ENCODE measurements at regions not wholly inside any gene's neighbourhood (a gene's known extent, or its start where the extent isn't known, plus 50 kb on each side); places are given as distances from the start of the nearest gene placed in this dataset.

- in situ Hi-C loops (cut with MboI; ENCODE audit: low sequenced_read_pairs) = no loop called here
- CTCF ChIA-PET = no interaction called here
- Histone ChIP-seq H2BK5ac (ENCODE audit: low read depth, low read length, poor library complexity, severe bottlenecking) (no peak overlapping the region), H3K18ac (ENCODE audit: low read depth, low read length) (no peak overlapping the region), H2AFZ (replicated peaks; ENCODE audit: low read length, poor library complexity) (no peak overlapping the region), H3K4me2 (ENCODE audit: low read depth, low read length) (no peak overlapping the region), H2AK5ac (ENCODE audit: low read depth, low read length) (no peak overlapping the region), H4K5ac (ENCODE audit: low read depth, low read length) (no peak overlapping the region), H3K4me3 (ENCODE audit: insufficient read depth, low read depth, low read length) (no peak overlapping the region), H2AK9ac (replicated peaks; ENCODE audit: low read depth, low read length, poor library complexity) (no peak overlapping the region), H3K23ac (ENCODE audit: low read depth, low read length) (no peak overlapping the region), H2BK120ac (ENCODE audit: low read depth, low read length) (no peak overlapping the region), H4K20me1 (ENCODE audit: insufficient read depth, low read length) (no peaks in the 10 kb centered on the region), H3K56ac (ENCODE audit: extremely low read depth, insufficient read depth, low read length) (no peak overlapping the region), H3K36me3 (ENCODE audit: control insufficient read depth, insufficient read depth, low read length) (no peaks in the 10 kb centered on the region), H3K27ac (ENCODE audit: insufficient read depth, low read length) (no peak overlapping the region), H3K4ac (ENCODE audit: low read depth, low read length) (no peak overlapping the region), H3K79me1 (ENCODE audit: low read depth in 1 of 2, low read length in 2 of 2) (no peaks in the 10 kb centered on the region), H3K9me1 (ENCODE audit: insufficient read depth, low read length) (no peaks in the 10 kb centered on the region), H3K9me3 (ENCODE audit: control insufficient read depth, insufficient read depth, low read length) (no peaks in the 10 kb centered on the region; the same call in 1 of the 2 replicates), H2BK20ac (ENCODE audit: low read depth, low read length) (no peak overlapping the region), H3K27me3 (ENCODE audit: control insufficient read depth, insufficient read depth, low read length) (no peaks in the 10 kb centered on the region), H4K8ac (ENCODE audit: low read depth in 2 of 2, low read length in 2 of 2) (no peak overlapping the region), H2BK15ac (ENCODE audit: low read depth, low read length) (no peak overlapping the region), H3K9ac (ENCODE audit: low read depth, low read length) (no peak overlapping the region), H3K4me1 (ENCODE audit: control insufficient read depth, insufficient read depth, low read length) (no peaks in the 10 kb centered on the region), H3K14ac (replicated peaks; ENCODE audit: low read depth, low read length) (no peak overlapping the region), H4K91ac (ENCODE audit: insufficient read depth, low read depth, low read length) (no peak overlapping the region)
- no peak for TF ChIP-seq RFX5 (IDR thresholded peaks at IDR 0.05; ENCODE audit: low read depth, low read length)
- TF ChIP-seq SMC3 (IDR thresholded peaks at IDR 0.05; ENCODE audit: low read depth, low read length) = no peak
- no peak for TF ChIP-seq MAZ (IDR thresholded peaks at IDR 0.05; ENCODE audit: borderline replicate concordance, low read depth, low read length)
- TF ChIP-seq USF2 (IDR thresholded peaks at IDR 0.05; ENCODE audit: low read depth, low read length) = no peak
- no peak for TF ChIP-seq MXI1 (IDR thresholded peaks at IDR 0.05; ENCODE audit: borderline replicate concordance, low read depth, low read length)
- no peak for TF ChIP-seq FOS (IDR thresholded peaks at IDR 0.05; ENCODE audit: low read depth, low read length)
- no peak for TF ChIP-seq CEBPB (IDR thresholded peaks at IDR 0.05; ENCODE audit: low read depth, low read length)
- no peak for TF ChIP-seq MAFK (IDR thresholded peaks at IDR 0.05; ENCODE audit: low read depth, low read length)
- TF ChIP-seq CHD1 (IDR thresholded peaks at IDR 0.05; ENCODE audit: low read depth, low read length) = no peak
- TF ChIP-seq RAD21 (IDR thresholded peaks at IDR 0.05; ENCODE audit: low read length) = no peak
- TF ChIP-seq RCOR1 (IDR thresholded peaks at IDR 0.05; ENCODE audit: insufficient replicate concordance, low read length) = no peak
- TF ChIP-seq BHLHE40 (IDR thresholded peaks at IDR 0.05; ENCODE audit: low read depth, low read length) = no peak
- no peak for TF ChIP-seq POLR2A (IDR thresholded peaks at IDR 0.05; ENCODE audit: low read depth, low read length)
- TF ChIP-seq ELK1 (IDR thresholded peaks at IDR 0.05; ENCODE audit: borderline replicate concordance, low read depth, low read length) = no peak
- DNase-seq (no peak), ATAC-seq (ENCODE audit: low read depth) (no peak)
- dilution Hi-C loops (cut with HindIII; ENCODE audit: low sequenced_read_pairs, unreplicated experiment) = no loop called here
- intact Hi-C loops (cut with micrococcal nuclease) = no loop called here
- BruUV-seq (replicated peaks) = no TSS peak
- POLR2A ChIA-PET (ENCODE audit: unreplicated experiment) = no interaction called here
- WGBS, 2 experiments (ENCODE audit: extremely low coverage in 2 of 2, insufficient read length in 1 of 2) = 0% methylated on average over 1 of the region's 9 CpGs; no CpG with 5 or more reads in 1 of the 2 experiments
Measured at GRCh38 chr17:33491871-33492481, 198.9 kb upstream of the ASIC2 start.

Data from IMR-90 (cell line).